Rectal smooth muscle tissue (tissue), 1 donor: ENCODE measurements at regions not wholly inside any gene's neighbourhood (a gene's known extent, or its start where the extent isn't known, plus 50 kb on each side); places are given as distances from the start of the nearest gene placed in this dataset.

Source experiments
- H3K27ac ChIP-seq: one replicate; pipeline ENCODE4 v1.7.0; 2013; ENCODE audit warnings: low read depth, low read length, inconsistent platforms
- H3K27me3 ChIP-seq: one replicate; pipeline ENCODE4 v1.7.0; 2013; ENCODE audit warnings: low read length; ENCODE audit not compliant: control insufficient read depth, insufficient read depth
- H3K36me3 ChIP-seq: one replicate; pipeline ENCODE4 v1.7.0; 2013; ENCODE audit warnings: low read length; ENCODE audit not compliant: control insufficient read depth, insufficient read depth
- H3K4me1 ChIP-seq: one replicate; pipeline ENCODE4 v1.7.0; 2013; ENCODE audit warnings: low read length; ENCODE audit not compliant: control insufficient read depth, insufficient read depth
- H3K4me3 ChIP-seq: one replicate; pipeline ENCODE4 v1.7.0; 2013; ENCODE audit warnings: low read length
- H3K9ac ChIP-seq: one replicate; pipeline ENCODE4 v1.7.0; 2013; ENCODE audit warnings: low read length

GRCh38 chr6:103191391-103192093, 1668.2 kb downstream of the HACE1 start:
- H3K27me3 ChIP-seq: no peaks in the 10 kb centered on the region
- no peak overlapping the region for H3K9ac ChIP-seq
- no peaks in the 10 kb centered on the region for H3K36me3 ChIP-seq
- H3K27ac ChIP-seq: no peak overlapping the region
- no peak overlapping the region for H3K4me3 ChIP-seq
- no peaks in the 10 kb centered on the region for H3K4me1 ChIP-seq

DNA sequence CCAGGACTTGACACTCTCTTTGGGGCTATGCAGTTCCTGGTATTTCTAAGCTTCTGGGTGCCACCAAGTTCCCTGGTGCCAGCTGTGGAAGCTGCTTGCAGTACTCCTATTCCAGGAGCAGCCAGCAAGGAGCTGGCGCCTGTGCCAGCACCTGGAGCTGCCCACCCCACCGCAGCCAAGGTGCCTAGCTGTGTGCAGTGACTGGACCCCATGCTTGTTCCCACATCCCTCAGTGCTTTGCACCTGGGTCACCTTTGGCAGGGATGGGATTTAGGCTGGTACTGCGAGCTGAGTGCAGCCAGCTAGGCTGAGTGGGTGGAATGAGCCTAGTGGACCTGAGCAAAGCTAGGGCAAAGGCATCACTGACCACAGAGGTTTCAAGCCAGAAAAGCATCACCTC, 1674.9 kb downstream of the HACE1 start:
- no peaks in the 10 kb centered on the region for H3K27me3 ChIP-seq
- H3K4me3 ChIP-seq: no peak overlapping the region
- H3K27ac ChIP-seq: no peak overlapping the region
- no peaks in the 10 kb centered on the region for H3K36me3 ChIP-seq
- no peak overlapping the region for H3K9ac ChIP-seq
- no peaks in the 10 kb centered on the region for H3K4me1 ChIP-seq

- no peaks in the 10 kb centered on the region for H3K27me3 ChIP-seq
- no peaks in the 10 kb centered on the region for H3K4me1 ChIP-seq
- H3K4me3 ChIP-seq: no peak overlapping the region
- no peak overlapping the region for H3K27ac ChIP-seq
- H3K36me3 ChIP-seq: no peaks in the 10 kb centered on the region
- no peak overlapping the region for H3K9ac ChIP-seq
These were observed 1675.8 kb downstream of the HACE1 start for GRCh38 chr6:103183831-103184411.

- no peak overlapping the region for H3K4me3 ChIP-seq
- no peaks in the 10 kb centered on the region for H3K27me3 ChIP-seq
- H3K9ac ChIP-seq: no peak overlapping the region
- H3K4me1 ChIP-seq: no peaks in the 10 kb centered on the region
- H3K36me3 ChIP-seq: no peaks in the 10 kb centered on the region
- no peak overlapping the region for H3K27ac ChIP-seq
These were observed 1681.5 kb downstream of the HACE1 start for GRCh38 chr6:103178193-103178592.

DNA sequence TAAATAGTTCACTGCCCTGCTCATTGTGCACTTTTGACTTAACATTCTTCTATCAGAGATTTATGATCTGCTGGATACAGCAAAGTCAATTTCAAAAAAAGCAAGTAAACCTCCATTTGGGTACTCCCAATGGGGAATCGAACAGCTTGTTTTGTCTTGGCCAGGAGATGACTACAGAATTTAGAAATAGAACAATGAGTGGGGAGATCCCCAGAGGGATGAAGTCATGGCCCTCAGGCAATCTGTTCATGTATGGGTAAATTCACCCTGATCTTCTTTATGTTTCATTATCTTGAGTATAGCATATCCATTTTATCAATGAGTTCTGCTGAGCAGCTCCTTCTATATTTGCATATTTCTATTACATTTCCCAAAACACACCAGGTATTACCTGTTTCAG, 1681.9 kb downstream of the HACE1 start:
- Histone ChIP-seq H3K27ac (no peak overlapping the region), H3K36me3 (no peaks in the 10 kb centered on the region), H3K27me3 (no peaks in the 10 kb centered on the region), H3K4me1 (no peaks in the 10 kb centered on the region), H3K4me3 (no peak overlapping the region), H3K9ac (no peak overlapping the region)

- Histone ChIP-seq H3K36me3 (no peaks in the 10 kb centered on the region), H3K27ac (no peak overlapping the region), H3K27me3 (no peaks in the 10 kb centered on the region), H3K9ac (no peak overlapping the region), H3K4me3 (no peak overlapping the region), H3K4me1 (no peaks in the 10 kb centered on the region)
These were observed 1684.7 kb downstream of the HACE1 start for GRCh38 chr6:103175056-103175455.

DNA sequence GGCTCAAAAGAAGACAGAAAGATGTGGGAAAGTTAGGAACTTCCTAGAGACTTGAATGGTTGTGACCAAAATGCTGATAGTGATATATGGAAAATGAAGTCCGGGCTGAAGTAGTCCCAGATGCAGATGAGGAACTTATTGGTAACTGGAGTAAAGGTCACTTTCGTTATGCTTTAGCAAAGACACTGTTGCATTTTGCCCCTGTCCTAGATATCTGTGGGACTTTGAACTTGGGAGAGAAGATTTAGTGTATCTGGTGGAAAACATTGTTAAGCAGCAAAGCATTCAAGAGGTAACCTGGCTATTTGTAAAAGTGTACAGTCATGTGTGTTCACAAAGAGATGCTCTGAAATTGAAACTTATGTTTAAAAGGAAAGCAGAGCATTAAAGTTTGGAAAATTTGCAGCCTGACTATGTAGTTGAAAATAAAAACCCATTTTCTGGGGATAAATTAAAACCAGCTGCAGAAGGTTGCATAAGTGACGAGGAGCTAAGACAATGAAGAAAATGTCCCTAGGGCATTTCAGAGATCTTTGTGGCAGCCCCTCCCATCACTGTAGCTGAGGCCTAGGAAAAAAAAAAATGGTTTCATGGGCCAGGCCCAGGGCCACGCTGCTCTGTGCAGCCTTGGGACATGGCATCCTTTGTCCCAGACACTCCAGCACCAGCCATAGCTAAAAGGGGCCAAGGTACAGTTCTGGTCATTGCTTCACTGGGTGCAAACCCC, 1692.2 kb downstream of the HACE1 start:
- Histone ChIP-seq H3K27ac (no peak overlapping the region), H3K4me3 (no peak overlapping the region), H3K27me3 (no peaks in the 10 kb centered on the region), H3K4me1 (no peaks in the 10 kb centered on the region), H3K36me3 (no peaks in the 10 kb centered on the region), H3K9ac (no peak overlapping the region)

GRCh38 chr6:103154779-103155572, 1704.7 kb downstream of the HACE1 start:
- Histone ChIP-seq H3K4me3 (no peak overlapping the region), H3K27me3 (no peaks in the 10 kb centered on the region), H3K9ac (no peak overlapping the region), H3K27ac (no peak overlapping the region), H3K4me1 (no peaks in the 10 kb centered on the region), H3K36me3 (no peaks in the 10 kb centered on the region)

DNA sequence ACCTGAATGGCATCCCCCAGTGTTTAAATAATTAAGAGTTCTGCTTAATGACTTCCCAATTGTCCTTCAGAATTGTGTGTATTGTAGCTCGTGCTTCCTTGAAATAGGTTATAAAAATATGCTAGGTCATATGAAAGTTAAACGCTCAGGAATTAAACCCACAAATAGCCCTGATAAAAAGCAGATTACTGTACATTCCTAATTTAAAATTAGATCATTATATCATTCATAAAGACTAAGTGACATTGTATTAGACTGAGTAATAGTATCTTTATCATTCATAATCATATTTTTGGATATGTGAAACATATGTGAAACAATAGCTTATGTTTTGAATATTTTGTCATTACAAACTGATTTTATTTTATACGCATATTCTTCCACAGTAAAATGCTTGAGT, 1706.7 kb downstream of the HACE1 start:
- Histone ChIP-seq H3K36me3 (no peaks in the 10 kb centered on the region), H3K4me3 (no peak overlapping the region), H3K9ac (no peak overlapping the region), H3K27me3 (no peaks in the 10 kb centered on the region), H3K4me1 (no peaks in the 10 kb centered on the region), H3K27ac (no peak overlapping the region)

- H3K27ac ChIP-seq: no peak overlapping the region
- no peaks in the 10 kb centered on the region for H3K36me3 ChIP-seq
- no peaks in the 10 kb centered on the region for H3K4me1 ChIP-seq
- H3K4me3 ChIP-seq: no peak overlapping the region
- H3K9ac ChIP-seq: no peak overlapping the region
- no peaks in the 10 kb centered on the region for H3K27me3 ChIP-seq
These were observed 1716.8 kb downstream of the HACE1 start for GRCh38 chr6:103142902-103143301.

GRCh38 chr6:103140308-103141027, 1719.3 kb downstream of the HACE1 start:
- no peak overlapping the region for H3K27ac ChIP-seq
- no peak overlapping the region for H3K9ac ChIP-seq
- H3K4me1 ChIP-seq: no peaks in the 10 kb centered on the region
- H3K4me3 ChIP-seq: no peak overlapping the region
- H3K27me3 ChIP-seq: no peaks in the 10 kb centered on the region
- no peaks in the 10 kb centered on the region for H3K36me3 ChIP-seq

- no peak overlapping the region for H3K27ac ChIP-seq
- no peaks in the 10 kb centered on the region for H3K27me3 ChIP-seq
- no peaks in the 10 kb centered on the region for H3K36me3 ChIP-seq
- no peak overlapping the region for H3K9ac ChIP-seq
- H3K4me3 ChIP-seq: no peak overlapping the region
- no peaks in the 10 kb centered on the region for H3K4me1 ChIP-seq
These were observed 1720.3 kb downstream of the HACE1 start for GRCh38 chr6:103139377-103139776.
